Inferior parietal cortex (tissue), 1 donor: ENCODE measurements at regions not wholly inside any gene's neighbourhood (a gene's known extent, or its start where the extent isn't known, plus 50 kb on each side); places are given as distances from the start of the nearest gene placed in this dataset.
A peak's percentile ranks its signal among the peaks of the same experiment; 100 is the strongest.
"Not testable (repeated sequence)": the region's sequence is repeated elsewhere in the genome, so short reads cannot be mapped to it uniquely, and the experiment has no call there.

Experiments used
- DNase-seq: peaks from one replicate; pipeline ENCODE4 v3.0.0-alpha.2; 2016; ENCODE audit errors: extremely low spot score

DNA sequence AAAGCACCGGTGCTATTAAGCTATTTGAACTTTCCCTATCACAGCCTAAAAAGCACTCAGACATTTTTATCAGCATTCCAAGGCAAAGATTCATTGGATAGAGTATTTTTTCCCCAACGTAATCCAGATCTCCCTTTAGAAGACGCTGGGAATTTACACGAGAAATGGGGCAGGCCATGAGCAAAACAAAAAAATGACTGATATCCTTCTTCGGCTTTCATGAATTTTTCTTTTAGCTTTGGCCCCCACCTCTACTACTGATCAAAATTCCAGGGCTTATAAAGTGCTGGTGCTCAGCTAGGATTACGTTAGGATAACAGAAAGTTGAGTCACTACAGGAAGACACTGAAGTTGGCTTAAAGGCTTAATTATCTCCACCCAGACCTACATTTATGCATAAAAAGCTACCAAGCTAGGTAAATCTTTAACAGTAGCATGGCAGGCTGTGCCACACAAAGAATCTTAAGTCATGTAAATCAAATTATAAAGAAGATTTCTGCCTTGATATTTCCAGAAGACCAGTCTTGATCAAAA lies 418.5 kb upstream of the BTBD3 start:
- no peak for DNase-seq

DNA sequence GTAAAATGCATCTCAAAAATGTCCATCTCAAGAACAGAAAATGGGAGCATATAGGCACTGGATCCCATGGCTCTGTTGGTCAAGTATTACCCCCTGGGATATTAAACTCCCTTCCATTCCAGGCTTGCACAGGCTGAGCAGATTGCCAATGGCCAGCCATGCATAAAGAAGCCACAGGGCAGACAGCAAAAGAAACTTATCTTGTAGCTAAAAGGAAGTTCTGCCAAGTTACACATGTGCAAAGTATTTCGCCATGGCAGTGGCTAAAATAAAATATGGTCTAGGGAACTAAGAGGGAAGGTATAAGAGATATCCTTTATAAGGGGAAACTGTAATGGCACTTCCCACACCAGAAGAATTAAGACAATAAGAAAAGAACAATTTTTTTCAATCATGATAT lies 415.6 kb upstream of the BTBD3 start:
- no peak for DNase-seq

DNA sequence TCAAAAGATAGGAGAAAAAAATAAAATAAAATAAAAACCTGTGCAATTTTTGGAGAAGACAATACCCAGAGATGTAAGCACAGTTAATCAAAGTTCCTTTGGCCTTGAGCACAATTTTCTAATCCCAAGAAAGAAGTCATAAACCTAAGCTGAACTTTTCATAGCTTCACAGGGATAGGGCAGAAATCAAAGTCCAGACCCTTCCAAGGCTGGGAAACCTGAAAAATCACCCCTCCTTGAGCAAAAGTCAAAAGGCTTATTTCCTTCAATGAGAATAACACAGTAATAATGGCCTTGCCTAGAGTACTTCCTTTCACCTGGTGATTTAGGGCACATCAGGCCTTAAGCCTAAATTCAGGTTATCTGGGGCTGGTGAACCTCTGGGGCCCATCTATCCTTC lies 415.0 kb upstream of the BTBD3 start:
- no peak for DNase-seq

DNA sequence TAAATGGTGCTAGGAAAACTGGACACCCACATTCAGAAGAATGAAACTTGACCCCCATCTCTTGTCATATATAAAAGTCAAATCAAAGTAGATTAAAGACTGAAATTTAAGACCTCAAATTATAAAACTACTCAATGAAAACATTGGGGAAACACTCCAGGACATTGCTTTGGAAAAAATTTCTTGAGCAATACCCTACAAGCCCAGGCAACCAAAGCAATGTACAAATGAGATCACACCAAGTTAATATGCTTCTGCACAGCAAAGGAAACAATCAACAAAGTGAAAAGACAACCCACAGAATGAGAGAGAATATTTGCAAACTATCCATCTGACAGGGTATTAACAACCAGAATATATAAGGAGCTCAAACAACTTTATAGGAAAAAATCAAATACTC lies 407.9 kb upstream of the BTBD3 start:
- DNase-seq = no peak

DNA sequence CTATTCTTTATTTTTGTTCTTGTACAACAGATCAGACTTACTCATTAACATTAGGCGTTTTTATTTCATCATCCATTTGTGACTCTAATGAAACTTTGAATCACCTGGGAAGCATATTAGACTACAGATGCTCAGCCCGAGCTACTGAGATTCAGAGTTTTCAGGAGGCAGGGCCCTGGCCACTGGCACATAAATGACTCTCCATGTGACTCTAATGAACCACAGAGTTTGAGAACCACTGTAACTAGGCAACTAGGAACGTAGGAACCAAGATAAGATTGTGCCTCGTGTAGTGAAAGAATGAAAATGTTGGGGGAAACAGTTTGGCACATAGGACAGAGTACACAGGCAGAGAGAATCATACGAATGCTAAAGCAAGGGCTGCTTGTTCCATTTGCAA lies 405.9 kb upstream of the BTBD3 start:
- no peak for DNase-seq

DNA sequence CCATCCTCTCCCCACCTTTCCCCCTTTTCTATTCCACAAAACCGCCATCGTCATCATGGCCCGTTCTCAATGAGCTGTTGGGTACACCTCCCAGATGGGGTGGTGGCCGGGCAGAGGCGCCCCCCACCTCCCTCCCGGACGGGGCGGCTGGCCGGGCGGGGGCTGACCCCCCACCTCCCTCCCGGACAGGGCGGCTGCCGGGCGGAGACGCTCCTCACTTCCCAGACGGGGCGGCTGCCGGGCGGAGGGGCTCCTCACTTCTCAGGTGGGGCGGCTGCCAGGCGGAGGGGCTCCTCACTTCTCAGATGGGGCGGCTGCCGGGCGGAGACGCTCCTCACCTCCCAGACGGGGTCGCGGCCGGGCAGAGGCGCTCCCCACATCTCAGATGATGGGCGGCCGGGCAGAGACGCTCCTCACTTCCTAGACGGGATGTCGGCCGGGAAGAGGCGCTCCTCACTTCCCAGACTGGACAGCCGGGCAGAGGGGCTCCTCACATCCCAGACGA lies 404.4 kb upstream of the BTBD3 start:
- DNase-seq = not testable (repeated sequence)

DNA sequence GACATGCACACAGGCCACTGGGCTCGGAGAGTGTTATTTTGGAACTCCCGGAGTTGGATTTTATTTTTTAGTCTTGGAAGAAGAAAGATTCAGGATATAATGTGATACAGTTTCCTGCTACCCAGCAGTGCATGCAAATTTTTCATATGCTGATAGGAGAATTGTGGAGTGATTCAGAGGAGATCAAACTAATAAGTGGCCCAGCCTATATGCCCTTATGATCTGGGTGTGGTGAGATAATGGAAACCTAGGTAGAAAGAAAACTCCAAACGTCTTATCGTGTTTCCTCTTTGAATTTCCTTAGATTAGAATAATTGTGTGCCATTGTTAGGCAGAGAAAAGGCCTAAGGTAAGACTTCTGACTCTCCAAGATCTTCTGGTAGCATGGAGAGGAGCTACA lies 401.2 kb upstream of the BTBD3 start:
- DNase-seq = no peak

DNA sequence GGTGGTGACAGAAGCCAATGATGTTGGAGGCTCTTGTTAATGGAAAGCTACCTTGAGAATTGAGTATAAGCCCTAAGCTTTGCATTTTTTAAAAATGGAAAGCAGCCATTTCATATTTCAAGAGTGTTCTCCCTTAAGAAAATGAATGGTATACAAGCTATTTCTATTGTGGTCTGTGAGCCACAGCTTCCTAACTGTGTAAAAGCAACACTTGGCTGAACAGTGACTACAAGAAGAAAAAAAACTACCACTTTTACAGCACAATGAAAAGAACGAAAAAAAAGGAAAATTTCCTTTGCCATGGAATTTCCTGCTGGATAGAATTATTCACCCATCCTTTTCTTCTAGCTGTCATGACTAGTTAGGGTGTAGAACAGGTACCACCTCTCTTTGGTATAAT lies 397.1 kb upstream of the BTBD3 start:
- no peak for DNase-seq

DNA sequence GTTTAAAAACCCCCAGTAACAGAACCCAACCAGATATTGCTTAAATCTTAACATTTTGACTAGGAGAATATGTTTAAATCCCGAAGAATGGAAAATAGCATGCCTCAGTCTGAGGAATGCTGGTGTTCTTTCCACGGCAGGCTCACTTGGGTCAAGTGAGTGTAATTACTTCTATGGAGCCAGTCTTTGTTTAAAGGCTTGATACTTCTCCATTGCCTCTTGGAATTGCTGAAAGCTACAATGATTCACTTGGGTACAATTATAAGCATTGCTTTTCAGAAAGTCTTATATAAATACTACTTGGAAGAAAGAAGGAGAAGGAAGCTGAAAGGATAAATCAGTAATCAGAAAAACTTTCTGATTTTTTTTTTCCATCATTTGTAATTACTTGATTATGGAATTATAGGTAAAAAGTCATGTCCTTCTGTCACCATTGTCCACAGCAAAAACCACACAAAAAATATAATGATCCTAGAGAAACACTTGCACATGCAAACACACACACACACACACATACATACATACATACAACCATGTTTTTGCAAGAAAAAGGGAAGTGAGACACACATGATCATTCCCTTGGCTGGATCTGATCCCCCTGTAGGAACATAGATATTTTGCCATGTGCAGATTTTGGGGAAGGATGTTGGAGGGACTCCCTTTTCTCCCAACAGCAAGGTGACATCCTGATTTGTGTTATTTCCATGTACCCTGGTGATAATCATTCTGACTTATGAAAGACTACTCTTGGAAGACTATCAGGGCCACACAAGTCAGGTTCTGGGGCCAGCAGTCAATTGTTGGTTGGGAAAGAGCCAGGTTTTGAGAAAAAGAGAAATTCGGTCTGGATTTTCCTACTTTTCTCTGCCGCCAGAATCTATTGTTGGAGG lies 396.0 kb upstream of the BTBD3 start:
- DNase-seq = no peak

DNA sequence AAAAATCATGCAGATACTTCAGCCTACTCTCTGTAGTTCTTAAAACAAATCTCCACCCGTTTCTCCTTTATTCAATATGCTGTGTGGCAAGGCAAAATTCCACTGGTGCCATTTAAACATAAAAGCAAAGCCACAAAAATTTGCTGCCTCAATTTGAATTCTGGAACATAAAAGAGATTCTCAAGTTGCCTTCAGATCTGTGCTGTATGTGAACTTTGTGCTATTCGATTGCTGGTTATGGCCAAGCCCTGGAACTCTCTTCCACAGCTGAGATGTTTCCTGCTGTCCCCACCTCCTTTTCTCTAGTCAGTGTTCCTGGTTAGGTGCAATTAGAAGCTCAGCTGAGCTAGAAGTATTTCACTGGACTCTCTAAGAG lies 395.3 kb upstream of the BTBD3 start:
- no peak for DNase-seq

DNA sequence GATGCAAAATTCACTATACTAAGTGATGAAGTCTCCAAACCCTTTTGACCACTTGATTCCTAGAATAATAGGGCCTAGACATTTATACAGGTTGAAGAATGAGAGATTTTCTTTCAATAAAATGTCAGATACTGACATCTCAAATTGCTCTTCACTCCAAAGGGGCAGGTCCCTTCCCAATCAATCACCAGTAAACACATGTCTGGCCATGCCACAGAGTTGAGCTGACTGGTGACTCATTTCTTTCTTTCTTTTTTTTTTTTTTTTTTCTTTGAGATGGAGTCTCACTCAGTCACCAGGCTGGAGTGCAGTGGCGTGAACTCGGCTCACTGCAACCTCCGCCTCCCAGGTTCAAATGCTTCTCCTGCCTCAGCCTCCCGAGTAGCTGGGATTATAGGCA lies 388.6 kb upstream of the BTBD3 start:
- no peak for DNase-seq

DNA sequence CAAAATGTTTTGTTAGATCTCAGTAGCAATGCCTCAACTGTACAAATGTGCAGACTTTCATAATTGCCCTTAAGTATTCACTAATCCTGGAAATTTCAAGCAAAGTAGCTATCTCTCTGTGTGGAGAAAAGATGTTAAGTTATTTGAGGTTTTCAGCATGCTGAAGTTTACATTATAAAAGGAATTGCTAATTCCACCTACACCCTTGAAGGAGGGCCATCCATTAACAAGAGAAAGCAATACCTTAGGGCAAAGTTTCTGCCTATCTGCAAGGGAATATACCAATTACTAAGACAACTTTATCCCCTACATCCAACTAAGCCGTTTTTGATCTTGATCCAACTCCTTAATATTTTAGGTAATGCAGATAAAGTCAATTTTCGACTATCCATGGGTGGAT lies 380.7 kb upstream of the BTBD3 start:
- no peak for DNase-seq

DNA sequence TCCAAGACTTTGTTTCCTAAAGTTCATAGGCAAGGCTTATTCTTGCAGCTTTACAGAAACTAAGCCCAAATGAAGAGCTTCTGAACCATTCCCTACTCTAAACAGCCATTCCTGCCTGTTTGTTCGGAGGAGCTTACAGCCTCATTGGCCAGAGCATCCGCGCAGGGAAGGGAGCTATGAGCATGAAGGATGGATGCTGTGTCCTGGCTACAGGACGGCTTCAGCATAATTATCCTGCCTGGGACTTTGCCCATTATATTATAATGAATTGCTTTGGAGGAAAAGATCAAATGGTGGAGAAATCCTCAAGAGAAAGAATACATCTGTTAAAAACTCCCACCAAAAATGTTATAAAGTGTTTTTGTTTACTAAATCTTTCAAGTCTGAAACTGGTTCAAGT lies 378.2 kb upstream of the BTBD3 start:
- no peak for DNase-seq

DNA sequence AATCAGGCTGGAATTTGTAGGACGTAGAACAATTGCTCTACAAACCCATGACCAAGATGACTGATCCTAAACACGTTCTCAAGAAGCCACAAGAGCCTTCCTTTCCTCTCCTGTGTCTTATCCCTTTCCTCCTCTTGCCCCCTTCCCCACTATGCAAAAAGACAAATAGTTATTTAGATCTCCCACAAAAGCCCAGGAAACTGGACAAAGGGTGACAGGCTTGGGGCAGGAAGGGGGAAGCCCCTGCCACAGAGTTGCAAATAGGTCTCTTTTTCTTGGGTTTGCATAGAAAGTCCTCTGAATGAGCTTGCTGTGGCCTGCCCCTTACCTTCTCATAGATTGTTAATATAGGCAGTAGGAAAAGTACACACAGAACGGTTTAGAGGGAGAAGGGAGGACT lies 377.1 kb upstream of the BTBD3 start:
- no peak for DNase-seq

DNA sequence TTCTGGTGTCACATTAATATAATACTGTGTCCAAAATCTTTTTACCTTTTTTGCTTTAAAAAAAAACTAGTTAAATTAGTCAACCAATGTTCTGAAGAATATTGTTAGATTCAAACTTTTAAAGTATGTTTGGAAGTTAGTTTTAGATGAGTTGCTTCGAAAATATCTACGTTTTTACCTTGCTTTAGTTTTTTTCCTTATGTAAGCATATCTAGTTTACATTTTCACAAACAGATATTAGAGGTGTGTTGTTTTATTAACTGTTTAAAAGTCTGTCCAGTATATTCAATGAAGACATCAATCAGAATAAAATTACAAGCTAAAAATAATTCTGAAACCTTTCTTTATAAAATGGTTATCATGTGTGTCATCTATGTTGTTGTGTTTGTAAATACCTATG lies 375.0 kb upstream of the BTBD3 start:
- no peak for DNase-seq

DNA sequence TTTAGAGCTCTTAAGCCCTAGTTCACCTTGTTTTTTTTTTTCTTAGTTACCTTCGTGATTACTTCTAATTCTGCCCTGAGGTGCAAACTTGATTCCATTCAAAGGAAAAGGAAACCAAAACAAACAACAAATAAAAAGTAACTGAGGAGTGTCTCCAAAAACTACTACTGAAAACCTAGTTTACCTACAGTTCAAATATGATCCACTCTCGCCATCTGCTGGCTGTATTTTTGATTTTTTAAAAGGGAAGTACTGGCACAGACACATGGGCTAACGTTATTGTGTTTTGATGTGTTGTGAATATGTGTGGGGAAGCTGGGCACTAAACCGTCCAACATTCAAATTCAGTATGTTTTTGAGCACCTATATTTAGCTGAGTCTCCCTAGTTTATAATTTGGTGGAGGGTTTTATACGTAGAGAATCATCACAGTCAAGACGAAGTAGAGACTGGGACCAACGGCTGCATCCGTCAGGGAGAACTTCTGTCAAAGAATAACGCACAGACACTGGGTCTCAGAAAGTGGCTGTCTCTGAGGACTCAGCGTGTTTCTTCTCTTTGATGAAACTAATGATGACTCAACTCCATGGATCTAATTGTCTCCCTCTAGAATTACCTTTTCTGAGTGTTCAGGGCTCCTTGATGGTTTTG lies 373.5 kb upstream of the BTBD3 start:
- DNase-seq = peak; percentile 93

DNA sequence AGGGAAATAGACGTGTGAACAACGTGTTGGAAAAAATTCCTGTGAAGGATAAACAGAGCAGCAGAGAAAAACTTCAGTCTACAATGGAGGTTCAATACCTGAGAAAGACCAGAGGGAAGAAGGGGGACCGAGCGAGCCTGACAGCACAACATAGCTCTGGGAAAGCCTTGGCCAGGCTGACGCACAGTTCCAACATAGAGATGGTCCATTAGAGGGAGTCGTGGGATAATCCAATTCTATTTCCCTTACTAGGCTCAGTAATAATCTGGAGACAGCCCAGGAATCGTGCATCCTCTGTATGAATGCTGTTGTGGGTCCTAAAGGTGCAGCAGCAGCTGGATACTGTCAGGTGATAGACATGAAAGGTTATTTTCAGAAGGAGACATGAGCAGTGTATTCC lies 370.8 kb upstream of the BTBD3 start:
- DNase-seq = no peak

DNA sequence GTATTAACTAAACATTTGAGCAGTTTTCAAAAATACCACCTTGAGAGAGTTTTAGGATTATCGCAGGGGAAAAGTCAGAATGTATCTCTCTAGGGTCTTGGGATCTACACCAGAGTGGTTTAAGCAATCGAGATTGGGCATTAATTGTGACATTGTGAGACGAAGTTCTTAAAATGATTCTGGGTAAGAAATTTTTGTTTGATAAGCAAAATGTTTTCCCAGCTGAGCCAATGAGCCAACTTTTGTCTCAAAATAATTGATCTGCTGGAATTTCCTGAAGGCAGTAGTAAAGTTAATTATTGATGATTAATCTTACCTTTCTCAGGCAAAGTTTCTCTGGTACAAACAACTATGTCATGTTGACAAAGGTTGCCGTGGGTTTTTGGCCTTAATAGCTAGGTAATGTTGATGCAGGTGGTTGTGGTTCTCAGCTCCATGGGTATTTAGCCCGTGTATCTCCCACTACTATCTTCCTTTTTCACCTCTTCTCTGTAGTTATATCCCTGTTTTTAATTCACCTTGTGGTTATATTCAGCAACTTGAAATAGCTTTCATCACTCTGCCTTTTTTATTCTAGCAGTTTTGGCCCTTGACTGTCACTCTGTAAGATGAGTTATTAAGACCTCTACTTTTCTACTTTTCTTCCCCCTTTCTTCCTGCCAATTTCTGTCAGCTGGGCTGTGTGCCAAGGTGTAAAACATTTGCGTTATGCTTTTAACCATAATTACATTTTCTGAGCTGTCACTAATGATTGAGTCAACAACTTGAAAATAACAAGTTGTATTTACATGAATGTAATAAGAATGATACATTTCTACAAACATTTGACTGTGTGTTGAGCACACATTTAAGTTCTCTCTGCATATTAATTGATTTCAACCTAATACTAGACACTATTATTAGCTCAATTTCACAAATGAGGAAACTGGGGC lies 368.3 kb upstream of the BTBD3 start:
- DNase-seq = no peak

DNA sequence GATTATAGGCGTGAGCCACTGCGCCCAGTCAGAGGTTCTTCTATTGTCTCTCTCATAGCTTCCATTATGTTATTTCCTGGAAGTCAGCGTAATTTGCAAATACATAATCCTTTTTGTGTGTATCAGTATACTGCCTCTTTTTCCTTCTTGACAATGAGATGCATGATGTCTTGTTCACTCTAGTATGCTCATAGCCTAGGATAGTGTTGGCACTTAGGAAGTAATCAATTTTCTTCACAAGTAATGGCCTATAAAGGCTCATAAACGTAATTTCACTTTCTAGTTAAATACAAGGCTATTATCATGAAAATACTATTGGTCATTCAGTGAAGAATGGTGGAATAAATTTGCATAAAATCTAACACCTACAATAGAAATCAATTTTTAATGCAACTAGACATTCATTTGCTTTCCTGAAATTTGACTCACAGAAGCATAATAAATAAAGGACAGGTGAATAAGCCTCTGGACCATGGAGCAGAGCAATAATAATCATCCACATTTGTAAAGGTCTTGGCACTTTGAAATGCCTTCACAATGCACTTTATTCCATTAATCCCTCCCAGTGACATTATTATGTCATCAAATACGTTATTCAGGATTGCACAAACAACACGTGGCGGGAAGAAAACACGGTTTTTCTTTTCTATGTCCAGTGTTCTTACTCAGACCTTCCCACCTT lies 366.9 kb upstream of the BTBD3 start:
- no peak for DNase-seq

DNA sequence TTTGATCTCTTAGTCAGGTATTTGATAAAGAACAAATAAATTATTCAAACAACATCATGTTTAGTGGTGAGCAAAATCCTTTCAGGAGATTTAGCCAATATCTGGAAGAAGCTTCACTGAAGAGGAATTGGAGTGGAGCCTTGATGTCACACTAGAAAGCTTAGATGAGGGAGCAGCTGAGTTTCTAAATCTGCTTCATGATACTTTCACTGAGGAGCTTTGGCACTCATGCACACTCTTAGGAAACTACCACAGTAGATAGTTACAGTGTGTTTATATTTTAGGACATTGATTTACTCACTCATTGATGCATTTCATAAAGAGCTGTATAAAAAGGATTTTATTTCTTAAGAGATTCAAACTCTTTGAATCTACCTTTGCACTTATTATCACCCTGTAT lies 366.2 kb upstream of the BTBD3 start:
- DNase-seq = no peak

DNA sequence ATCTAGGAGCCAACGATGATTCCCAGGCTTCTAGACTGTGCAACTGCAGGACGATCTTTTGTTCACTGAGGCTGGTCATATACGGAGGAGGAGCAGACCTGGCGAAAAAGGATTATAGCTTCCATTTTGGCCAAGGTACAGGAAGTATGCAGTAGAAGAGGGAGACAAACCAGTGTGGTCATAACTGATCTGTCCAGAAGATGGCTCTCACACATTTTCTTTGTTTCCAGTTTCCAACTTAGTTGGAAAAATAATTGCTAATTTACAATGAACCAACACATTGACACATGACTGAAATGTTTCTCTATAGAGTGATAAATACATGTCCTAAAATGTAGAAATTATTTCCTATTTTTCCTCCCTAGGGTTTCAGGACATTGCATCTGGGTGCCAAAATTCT lies 364.1 kb upstream of the BTBD3 start:
- peak; percentile 42 for DNase-seq
